HS-27A (cell line): ENCODE measurements at regions not wholly inside any gene's neighbourhood (a gene's known extent, or its start where the extent isn't known, plus 50 kb on each side); places are given as distances from the start of the nearest gene placed in this dataset.
"Not testable (repeated sequence)": the region's sequence is repeated elsewhere in the genome, so short reads cannot be mapped to it uniquely, and the experiment has no call there.

ENCODE experiments used
- DNase-seq: peaks from one replicate; pipeline ENCODE4 v3.0.0-alpha.2; 2012; ENCODE audit warnings: low read depth, missing footprints

DNA sequence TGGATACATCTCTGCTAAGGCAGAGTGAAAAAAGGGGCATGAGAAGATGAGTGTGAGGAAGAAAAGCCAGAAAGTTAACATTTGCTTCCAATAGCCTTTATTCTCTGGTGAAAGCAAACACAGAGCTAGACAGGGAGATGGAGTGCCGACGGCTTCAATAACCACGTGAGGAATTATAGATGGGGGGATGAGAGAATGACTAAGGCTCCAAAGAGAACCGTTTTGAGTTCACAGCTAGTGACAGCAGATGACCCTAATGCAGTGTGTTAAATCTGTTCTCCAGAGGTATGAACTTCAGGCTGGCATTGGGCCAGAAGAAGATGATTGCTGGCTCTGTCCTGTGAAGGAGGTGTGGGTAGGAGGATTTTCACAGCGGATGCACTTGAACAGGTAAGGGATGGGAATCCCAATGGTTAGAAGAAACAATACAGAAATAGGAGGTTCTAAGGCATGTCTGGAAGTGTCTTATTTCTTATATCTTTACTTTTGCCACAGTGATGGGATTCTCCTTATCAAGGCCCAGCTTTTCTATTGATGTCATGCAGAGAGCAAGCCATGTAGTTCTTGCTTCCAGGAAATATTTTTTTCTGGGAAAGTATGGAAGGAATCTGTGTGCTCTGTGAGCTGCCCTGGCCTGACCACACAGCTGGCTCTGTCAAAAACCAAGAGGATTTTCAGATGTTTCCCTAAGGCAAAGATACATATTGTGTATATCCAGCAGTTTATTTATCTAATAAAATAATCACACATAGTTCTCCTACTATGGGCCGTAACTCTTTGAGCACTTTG, 573.8 kb downstream of the LTN1 start:
- DNase-seq, result no peak

DNA sequence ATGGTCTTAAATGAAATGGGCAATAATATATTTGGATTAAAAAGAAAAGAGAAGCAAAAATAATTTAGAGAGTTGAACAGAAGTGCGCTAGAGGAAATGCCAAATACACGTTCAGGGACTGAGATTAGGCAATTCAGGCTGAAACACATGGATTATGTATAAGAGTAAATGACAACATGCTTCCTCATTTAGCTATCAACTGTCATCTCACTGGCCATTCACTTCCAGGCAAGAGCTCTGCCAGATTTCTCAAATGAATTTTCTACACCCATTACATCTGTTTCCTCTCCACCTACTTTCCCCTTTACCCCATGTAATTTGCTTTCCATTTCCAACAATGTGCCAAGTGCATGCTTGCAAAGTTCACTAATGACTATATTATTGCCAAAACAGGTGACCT, 582.4 kb downstream of the LTN1 start:
- no peak for DNase-seq

DNA sequence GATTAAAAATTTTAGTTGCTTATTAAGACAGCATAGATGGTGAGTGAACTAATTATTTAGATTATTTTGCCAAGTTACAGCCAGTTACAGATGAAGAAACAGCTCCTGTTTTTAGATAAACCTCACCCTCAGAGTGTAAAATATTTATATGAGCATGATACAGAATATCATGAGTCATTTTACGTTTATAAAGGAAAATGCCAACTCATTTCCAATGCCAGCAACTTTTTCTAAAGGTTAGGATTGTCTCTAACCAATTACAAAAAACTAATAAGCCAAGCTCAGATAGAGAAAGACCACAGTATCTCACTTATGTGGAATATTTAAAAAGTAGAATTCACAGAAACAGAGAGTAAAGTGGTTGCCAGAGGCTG, 590.1 kb downstream of the LTN1 start:
- DNase-seq, result no peak

DNA sequence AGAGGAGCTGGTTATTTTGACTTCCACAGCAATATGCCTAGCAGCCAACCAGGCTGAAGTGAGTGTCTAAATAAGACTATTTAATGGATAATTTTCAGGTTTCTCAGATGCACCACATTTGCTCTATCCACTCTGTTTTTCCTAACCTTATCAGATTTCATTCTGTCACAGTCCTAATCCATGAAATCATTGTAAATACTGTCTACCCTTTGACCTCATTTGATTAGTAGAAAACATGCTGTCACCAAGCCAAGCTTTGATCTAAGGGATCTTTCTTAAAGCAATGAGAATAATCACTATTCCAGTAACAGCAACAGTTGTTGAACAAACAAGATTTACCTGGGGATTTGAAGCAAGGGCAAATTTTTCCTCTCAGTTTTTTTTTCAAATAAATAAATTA, 595.6 kb downstream of the LTN1 start:
- no peak for DNase-seq

DNA sequence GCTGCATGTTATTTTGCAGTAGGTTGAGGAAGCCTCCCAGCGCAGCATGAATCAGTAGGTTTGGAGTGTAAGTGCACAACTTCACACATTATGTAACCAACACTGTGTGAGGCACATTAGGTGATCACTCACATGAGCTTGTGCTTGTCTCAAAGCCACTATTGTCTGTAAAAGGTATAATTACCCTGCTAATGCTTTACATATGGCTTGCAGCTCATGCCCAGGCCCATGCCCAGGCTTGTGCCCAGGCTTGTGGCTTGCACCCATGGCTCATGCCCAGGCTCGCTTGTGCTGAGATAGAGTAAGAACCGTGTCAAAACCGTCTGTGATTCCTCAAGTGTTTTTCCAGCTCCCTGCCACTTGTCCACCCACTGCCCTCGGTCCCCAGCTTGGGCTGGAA, 596.3 kb downstream of the LTN1 start:
- no peak for DNase-seq

DNA sequence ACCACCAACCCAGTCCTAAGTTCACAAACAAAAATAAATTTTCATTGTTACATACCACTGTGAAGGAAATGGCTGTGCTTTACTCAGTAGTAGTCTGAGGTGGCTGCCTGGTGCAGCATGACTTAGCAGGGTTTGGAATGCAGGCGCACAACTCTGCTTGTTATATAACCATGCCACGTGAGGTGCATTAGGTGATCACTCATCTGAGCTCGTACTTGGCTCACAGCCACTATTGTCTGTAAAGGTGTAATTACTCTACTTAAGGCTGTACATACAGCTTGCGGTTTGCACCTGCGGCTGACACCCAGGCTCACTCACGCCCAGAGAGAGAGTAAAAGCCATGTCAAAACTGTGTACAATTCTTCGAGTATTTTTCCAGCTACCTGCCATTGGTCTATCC, 599.4 kb downstream of the LTN1 start:
- DNase-seq, result no peak

DNA sequence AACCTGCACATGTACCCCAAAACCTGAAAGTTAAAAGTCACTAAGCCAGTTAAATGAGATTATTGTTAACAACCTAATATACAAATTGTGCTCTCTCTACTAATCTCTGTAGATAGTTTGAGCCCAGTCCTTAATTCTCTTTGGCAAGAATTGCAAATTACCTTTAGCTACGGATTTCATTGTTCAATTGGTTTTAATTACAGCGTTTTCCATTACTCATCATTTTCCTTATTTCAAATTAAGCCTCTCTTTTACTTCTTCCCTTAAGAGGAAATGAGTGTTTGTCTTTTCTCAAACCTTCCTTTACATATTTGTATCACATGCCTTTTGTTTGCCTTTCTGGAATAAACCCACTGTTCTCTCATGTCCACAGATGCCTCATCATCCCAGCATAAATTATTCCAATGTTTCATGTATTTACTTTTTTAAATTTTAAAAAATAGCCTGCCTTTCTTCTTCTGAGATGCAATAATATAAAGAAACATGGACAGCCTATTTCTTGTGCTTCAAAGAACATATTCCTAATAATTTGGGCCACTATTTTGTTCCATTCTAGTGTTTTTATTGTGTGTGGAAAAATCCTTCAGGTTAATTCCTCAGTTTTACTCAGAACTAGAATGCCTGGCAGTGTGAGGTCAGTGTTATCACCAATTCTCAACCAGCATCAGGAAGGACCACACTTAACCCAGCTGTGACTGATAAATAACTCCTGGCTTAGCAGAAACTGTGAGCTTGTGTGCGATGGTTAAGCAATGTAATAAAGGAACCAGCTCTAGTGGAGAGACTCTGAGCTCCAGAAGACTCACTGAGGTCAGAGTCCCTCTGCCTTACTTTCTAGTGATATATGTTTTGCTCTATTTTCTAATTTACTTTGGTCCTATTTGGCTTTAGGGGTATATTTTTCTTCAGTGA, 600.5 kb downstream of the LTN1 start:
- DNase-seq, result no peak

DNA sequence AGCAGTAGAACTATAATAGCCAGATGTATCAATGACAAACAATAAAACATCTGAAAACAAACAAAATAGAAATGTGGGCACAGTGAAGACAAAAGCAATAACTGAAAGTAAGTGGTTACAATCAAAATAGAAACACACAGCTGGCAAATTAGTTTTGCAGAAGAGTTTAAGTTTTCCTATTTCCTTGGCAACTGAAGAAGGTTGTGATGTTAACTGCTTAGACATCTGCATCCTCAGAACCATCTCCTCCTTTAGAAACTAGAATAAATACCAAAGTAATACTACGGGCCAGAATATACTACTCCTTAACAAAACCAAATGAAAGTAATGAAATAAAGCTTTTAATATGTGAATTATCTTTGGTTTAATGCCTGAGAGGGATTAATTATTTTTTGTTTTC, 605.5 kb downstream of the LTN1 start:
- DNase-seq, result no peak

DNA sequence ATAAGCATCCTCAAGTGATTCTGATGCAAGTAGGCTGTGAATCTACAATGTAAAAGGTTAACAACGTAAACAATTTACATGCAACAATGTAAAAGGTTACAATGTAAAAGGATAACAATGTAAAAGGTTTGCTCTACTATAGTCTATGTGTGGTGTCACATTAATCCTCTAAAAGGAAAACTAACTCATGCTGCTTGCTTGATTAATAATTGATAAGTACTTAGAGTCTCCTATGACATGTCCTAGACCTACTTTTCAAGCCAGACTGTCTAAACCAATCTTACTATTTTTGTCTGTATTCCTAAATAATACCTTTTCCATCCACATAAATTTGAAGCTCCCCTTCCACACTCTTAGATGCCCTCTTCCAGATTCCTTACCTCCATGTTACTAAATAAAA, 606.8 kb downstream of the LTN1 start:
- DNase-seq, result no peak

DNA sequence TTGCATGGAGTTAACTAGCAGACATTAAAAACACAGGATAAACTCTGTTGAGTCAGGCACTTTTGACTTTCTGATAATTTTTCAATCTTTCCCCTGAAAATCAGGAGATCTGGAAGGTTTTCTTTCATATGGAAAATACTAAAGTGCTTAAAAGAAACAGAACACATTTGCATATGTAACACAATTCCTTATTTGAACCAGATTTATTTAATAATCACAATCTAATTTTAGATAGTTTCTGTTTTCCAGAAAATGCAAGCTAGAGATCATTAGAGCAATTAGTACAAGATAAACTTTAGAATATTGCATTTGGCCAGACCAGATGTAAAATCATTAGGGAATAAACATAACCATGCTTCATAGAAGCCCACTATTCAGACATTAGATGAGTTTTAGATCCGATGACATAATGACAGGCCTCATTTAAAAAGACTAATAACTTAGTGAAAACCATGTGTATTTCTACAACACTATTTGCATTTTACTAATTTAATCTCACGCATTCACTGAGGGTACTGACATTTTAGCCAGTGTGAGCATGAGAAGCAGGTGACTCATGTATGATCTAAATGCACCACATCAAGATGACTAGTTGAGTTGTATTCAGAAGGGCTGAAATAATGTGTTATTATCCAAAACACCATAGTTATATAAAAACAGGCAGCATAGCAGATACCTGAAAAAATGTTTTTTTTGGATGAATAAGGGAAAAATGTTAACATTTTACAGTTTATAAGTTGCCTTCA, 611.5 kb downstream of the LTN1 start:
- DNase-seq, result not testable (repeated sequence)

DNA sequence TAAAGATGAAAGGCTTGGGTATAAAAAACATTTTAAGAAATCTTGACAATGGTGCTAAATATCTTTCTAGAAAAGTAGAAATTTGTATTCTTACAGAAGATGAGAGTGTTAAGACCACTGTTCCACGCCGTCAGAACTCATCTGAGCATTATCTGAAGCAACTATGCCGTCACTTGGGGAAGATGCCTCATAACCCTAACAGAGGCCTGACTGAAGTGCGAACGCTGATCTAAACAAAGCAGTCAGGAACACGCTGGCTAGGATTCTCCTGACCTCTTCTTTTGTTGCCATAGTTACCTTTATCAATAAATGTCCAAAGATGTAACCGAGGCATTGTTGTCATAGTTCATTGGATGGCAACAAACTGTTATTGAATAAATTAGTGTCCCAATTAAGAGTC, 612.4 kb downstream of the LTN1 start:
- no peak for DNase-seq

DNA sequence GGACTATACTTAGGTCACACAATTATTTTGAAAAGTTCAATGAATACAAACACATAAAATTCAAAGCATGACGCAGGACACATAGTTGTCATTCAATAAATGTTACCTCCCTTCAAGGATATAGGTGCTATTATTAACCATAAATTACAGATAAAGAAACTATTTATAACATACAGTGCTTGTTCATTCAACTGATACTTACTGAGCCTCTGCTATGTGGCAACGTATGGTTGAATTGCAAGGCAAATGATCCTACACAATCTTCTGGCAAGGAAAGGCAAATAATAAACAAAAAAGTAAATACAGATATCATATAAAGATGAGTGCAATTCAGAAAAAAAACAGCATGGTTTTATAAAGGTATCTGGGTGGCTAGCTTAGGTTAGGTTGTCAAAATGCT, 614.7 kb downstream of the LTN1 start:
- no peak for DNase-seq

DNA sequence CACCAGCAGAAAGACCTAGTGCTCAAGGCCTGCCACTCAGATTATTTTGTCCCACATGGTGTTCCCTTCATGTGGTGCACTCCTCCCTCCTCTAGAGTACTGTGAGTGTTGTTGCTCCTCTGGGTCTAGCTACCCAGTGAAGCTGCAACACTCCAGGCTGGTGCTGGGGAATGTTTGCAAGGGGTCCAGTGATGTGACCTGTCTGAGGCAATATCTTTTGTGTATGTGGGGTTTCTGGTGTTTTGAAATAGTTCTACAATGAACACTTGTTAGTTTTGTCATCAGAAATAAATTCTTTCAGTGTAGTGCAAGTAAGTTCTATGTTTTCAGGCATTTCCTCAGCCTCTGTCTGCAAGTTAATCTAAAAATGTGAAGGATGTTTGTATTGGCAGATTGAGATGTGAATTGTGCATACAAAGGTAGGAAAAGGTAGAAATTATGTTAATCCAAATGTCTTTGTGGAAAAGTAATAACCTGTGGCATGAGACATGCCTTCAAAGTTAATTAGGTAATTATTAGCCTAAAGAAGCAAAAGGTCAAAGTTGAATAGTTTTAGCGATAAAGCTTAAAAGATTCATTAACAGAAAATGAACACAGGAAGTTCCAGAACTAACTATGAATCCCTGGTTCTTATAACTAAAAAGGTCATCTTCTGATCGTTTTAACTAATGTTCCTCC, 616.8 kb downstream of the LTN1 start:
- DNase-seq, result no peak

DNA sequence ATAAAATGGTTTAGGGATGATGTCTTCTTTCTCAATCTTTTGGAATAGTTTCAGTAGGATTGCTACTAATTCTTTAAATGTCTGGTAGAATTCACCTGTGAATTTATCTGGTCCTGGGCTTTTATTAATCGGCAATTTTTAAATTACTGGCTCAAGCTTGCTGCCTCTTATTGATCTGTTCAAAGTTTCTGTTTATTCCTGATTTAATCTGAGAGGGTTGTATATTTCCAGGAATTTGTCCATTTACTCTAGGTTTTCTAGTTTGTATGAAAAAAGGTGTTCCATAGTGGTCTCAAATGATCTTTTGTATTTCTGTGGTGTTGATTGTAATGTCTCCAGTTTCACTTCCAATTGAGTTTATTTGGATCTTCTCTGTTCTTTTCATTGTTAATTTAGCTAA, 617.8 kb downstream of the LTN1 start:
- DNase-seq, result no peak

DNA sequence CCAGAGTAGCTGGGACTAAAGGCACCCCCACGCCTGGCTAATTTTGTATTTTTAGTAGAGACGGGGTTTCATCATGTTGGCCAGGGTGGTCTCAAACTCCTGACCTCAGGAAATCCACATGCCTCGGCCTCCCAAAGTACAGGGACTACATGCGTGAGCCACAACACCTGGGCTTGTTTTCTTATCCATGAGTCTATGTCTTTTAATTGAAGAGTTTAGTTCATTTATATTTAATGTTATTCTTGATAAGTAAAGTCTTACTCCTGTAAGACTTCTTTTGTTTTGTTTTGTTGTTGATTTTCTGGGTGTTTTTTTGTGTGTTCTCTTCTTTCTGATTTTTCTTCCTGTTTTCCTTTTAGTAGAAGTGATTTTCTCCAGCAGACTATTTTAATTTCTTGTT, 621.0 kb downstream of the LTN1 start:
- DNase-seq, result no peak

DNA sequence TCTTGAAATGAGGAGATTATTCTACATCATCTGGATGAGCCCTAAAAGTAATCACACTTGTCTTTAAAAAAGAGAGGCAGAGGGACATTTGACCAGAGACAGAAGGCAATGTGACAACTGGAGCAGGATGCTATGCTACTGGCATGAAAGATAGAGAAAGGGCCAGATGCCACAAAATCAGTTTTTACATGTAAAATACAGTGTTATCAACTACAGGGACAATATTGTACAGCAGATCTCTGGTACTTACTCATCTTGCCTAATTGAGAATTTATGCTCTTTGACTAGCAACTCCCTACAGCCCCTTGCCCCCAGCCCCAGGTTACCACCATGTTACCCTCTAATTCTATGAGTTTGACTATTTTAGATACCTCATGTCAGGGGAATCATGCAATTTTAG, 633.4 kb downstream of the LTN1 start:
- no peak for DNase-seq

DNA sequence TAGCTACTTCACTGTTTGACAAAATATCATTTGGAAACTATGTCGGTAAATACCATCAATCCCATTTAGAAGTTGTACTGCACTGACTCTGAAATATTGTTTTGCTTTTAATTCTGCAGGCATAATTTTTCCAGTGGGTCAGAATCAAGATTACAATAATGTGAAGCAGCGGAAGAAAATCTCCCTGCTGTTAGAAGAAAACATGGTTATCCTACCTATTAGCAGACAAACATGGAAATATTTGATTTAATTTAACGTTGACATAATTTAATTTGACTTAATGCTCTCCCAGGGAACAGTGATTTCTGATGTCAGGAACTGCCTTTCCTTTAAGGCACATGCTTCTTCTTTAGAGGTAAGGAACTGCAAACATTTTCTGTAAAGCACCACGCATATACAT, 634.0 kb downstream of the LTN1 start:
- DNase-seq, result no peak

DNA sequence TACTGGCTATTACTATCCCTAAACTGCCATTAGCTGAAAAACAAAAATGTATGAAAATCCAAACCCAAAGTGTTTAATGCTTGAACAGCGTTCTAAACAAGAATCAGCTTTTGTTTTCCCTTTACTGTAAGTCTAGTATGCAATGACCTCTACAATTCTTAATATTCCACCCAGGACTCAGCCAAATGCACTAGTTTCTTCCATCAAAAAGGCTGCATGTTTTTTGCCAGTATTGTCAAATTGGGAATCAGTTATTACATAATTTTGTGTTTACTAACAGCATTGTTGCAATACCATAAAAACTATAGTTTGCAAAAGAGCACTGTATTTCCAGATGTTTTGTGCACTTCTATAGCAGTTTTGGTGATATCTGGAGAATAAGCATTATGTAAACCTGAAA, 634.5 kb downstream of the LTN1 start:
- DNase-seq, result no peak

DNA sequence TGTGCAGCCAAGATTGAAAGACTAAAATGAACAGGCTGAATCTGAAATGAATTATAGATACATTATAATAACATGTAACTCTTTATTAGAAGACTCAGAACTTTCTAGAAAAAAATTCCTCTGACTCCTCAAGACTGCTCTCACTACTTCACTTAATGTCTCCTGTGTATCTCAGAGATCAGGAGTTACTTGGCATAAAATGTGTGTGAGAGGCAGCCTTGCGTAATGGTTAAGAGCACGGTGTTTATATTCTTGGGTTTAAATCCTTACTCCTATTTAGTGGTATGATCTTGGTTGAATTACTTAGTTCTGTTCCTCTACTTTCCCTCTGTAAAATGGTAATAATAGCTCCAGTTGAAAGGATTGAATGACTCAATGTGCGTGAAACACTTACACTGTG, 634.9 kb downstream of the LTN1 start:
- no peak for DNase-seq

DNA sequence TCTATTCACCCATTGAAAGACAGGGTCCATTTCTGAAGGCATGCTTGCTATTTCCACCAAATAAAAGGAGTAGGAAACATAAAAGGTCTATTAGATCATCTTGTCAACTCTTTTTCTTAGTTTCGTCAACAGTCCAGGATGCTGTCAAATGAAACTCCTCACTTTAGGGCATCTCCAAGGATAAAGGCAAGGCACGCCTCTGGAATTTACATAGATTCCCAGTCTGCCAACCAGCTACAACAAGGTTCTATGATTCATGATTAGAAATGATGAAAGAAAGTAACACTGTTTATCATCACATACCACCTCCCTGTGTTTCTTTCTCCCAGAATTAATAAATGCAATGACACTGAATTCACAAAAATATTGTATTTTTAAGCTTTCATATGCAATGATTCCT, 636.3 kb downstream of the LTN1 start:
- DNase-seq, result no peak

DNA sequence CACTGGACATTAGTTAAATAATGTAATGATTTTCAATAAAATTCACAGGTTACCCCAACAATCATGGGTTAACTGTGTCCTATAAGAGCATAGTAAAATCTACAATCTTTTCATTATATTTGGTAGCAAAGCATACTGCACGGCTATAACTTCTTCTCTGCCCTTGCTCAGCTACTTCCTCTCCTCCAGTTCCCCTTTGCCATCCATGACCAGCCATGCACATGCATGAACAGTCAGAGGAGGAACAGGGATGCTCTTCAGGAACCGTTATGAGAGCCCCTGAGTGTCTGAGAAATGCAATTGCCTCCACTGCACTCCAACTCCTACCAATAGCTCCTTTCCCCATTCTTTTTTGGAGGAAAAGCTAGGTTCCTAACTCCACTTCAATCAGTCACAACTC, 646.7 kb downstream of the LTN1 start:
- DNase-seq, result no peak

DNA sequence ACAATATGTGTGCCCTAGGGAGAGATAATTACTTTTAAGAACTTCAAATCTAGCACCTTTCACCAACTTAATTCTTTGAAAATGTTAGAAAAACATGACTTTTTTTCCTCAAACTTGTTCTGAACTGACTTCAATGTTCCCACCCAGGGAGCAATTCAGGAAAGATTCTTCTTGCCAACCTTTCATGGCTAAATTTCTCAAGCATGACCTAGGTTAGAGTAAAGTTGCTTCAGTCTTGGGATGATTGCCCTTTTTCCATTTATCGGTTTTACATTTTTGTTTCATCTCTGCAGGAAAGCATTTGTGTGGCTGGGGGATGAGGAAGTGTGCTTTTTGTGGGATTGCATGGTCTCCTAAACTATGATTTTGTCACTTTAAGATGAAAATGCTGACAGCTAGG, 647.7 kb downstream of the LTN1 start:
- DNase-seq, result no peak
